HepG2 (cell line): ENCODE measurements at regions not wholly inside any gene's neighbourhood (a gene's known extent, or its start where the extent isn't known, plus 50 kb on each side); places are given as distances from the start of the nearest gene placed in this dataset.

Experiments
- ATAC-seq: fragments of 200-7000 bp; cut with Tn5 transposase; 3 replicates; pipeline ENCODE4 v1.9.1; 2020; ENCODE audit warnings: mild to moderate bottlenecking, moderate library complexity
- BruUV-seq: library from RNA; stranded (reverse); fragments of 400-500 nt; replicated peaks from 2 replicates; lab custom pipeline; 2021; lab: Mats Ljungman, UMichigan
- CTCF ChIA-PET: fragments of 300-600 bp; formaldehyde crosslinking; extraction: SDS; loops from one replicate; lab custom pipeline; 2021; ENCODE audit warnings: low total read pairs, inconsistent platforms, low intra/inter-chr PET ratio; lab: Yijun Ruan, JAX
- POLR2A ChIA-PET: fragments of 350-600 bp; sonication (Branson Sonifier 250); formaldehyde crosslinking; loops from one replicate; lab custom pipeline; 2020; ENCODE audit warnings: antibody characterized with exemption, inconsistent platforms; lab: Yijun Ruan, JAX
- DNase-seq: peaks from one replicate; pipeline ENCODE4 v3.0.0-alpha.2; 2015; ENCODE audit warnings: low spot score
- FAIRE-seq: peaks from 3 replicates; lab custom pipeline; 2011; peaks lifted over from hg19 to GRCh38; lab: Jason Lieb, UNC
- H2AFZ ChIP-seq: one replicate; pipeline ENCODE4 v1.6.1; 2011; ENCODE audit warnings: low read length, inconsistent platforms
- H3K27ac ChIP-seq: fragments of 300-600 bp; 3 replicates; pipeline ENCODE4 v1.8.0; 2011; ENCODE audit warnings: mixed run types, mild to moderate bottlenecking, mixed read lengths, low read length, inconsistent platforms; ENCODE audit not compliant: insufficient read depth; ENCODE audit errors: extremely low read length
- H3K27me3 ChIP-seq, 2 experiments: fragments of 200-600 bp in 1 of 2; 2 replicates in 1 of 2; 3 replicates in 1 of 2; pipeline versions ENCODE4 v1.6.0 to v1.8.0; 2011; ENCODE audit warnings: low read length in 2 of 2, mild to moderate bottlenecking in 2 of 2, moderate library complexity in 2 of 2, inconsistent platforms in 1 of 2; ENCODE audit not compliant: insufficient read depth in 2 of 2, control insufficient read depth in 1 of 2
- H3K36me3 ChIP-seq, 2 experiments: fragments of 200-600 bp in 1 of 2; replicated peaks in 1 of 2; 2 replicates in 1 of 2; 3 replicates in 1 of 2; pipeline versions ENCODE4 v1.5.1 to v1.8.0; 2011; ENCODE audit warnings: low read length in 2 of 2, inconsistent platforms in 1 of 2; ENCODE audit not compliant: insufficient read depth in 2 of 2, control insufficient read depth in 1 of 2
- H3K4me1 ChIP-seq: 2 replicates; pipeline ENCODE4 v1.5.1; 2012; ENCODE audit warnings: low read length, inconsistent platforms; ENCODE audit not compliant: insufficient read depth
- H3K4me2 ChIP-seq: 2 replicates; pipeline ENCODE4 v1.6.0; 2011; ENCODE audit warnings: low read depth, low read length, inconsistent platforms
- H3K4me3 ChIP-seq, 3 experiments: fragments of 200-600 bp in 1 of 3; sonication (generic), shearing (Covaris generic) in 1 of 3; replicated peaks in 1 of 3; 2 replicates each; pipeline ENCODE4 v1.5.1; 2011 to 2016; ENCODE audit warnings: low read length in 3 of 3, inconsistent platforms in 2 of 3, low read depth in 2 of 3, mild to moderate bottlenecking in 2 of 3, control low read depth in 1 of 3, mixed read lengths in 1 of 3; ENCODE audit not compliant: insufficient read depth in 1 of 3
- H3K79me2 ChIP-seq: one replicate; pipeline ENCODE4 v1.6.1; 2011; ENCODE audit warnings: low read length, inconsistent platforms; ENCODE audit not compliant: insufficient read depth
- H3K9ac ChIP-seq: 2 replicates; pipeline ENCODE4 v1.6.0; 2011; ENCODE audit warnings: mild to moderate bottlenecking, low read depth, low read length, inconsistent platforms; ENCODE audit not compliant: insufficient read depth
- H3K9me3 ChIP-seq: 2 replicates; pipeline ENCODE4 v1.5.1; 2012; ENCODE audit warnings: mild to moderate bottlenecking, low read length
- H4K20me1 ChIP-seq: 2 replicates; pipeline ENCODE4 v1.6.0; 2011; ENCODE audit warnings: inconsistent platforms, mild to moderate bottlenecking, low read length, moderate library complexity; ENCODE audit not compliant: insufficient read depth
- BCL3 ChIP-seq: sonication (generic); formaldehyde crosslinking; IDR thresholded peaks from 2 replicates; pipeline ENCODE4 v1.5.1; 2020; ENCODE audit warnings: mild to moderate bottlenecking, missing genetic modification reagents, moderate library complexity
- CEBPG ChIP-seq: IDR thresholded peaks from 2 replicates; pipeline ENCODE4 v1.6.1; 2016
- CSRNP2 ChIP-seq: sonication (generic); formaldehyde crosslinking; conservative IDR thresholded peaks from 2 replicates; pipeline ENCODE4 v1.8.0; 2022; ENCODE audit warnings: low read depth, missing genetic modification reagents
- FOXA3 ChIP-seq: IDR thresholded peaks from 2 replicates; pipeline ENCODE4 v1.6.1; 2016; ENCODE audit warnings: missing genetic modification reagents, missing compliant biosample characterization
- FOXP1 ChIP-seq, 2 experiments: fragments of 450-650 bp in 1 of 2; IDR thresholded peaks; 2 replicates each; pipeline ENCODE4 v1.6.1; 2017 to 2018; ENCODE audit warnings: antibody characterized with exemption in 1 of 2
- NR2F6 ChIP-seq, 2 experiments: IDR thresholded peaks; 2 replicates each; pipeline ENCODE4 v1.6.1; 2016; ENCODE audit warnings: antibody characterized with exemption in 1 of 2, mild to moderate bottlenecking in 1 of 2
- RARA ChIP-seq: IDR thresholded peaks from 2 replicates; pipeline ENCODE4 v1.6.1; 2016; ENCODE audit warnings: missing genetic modification reagents, missing compliant biosample characterization
- RXRB ChIP-seq: IDR thresholded peaks from 2 replicates; pipeline ENCODE4 v1.6.1; 2016; ENCODE audit warnings: borderline replicate concordance, missing genetic modification reagents, missing compliant biosample characterization
- ZNF33A ChIP-seq: sonication (generic); formaldehyde crosslinking; IDR thresholded peaks from 2 replicates; pipeline ENCODE4 v1.5.1; 2020; ENCODE audit warnings: missing genetic modification reagents, mild to moderate bottlenecking, moderate library complexity, borderline replicate concordance
- WGBS: methylation state at CpG from one replicate; pipeline ENCODE4 v1.1.6; 2017; ENCODE audit warnings: low lambda C conversion rate; 5-methylcytosine and 5-hydroxymethylcytosine counted together
- in situ Hi-C: cut with HindIII; loops from 2 replicates; pipeline ENCODE4 v1.10.0; 2017; ENCODE audit warnings: low pct_unique_long_range_greater_than_20kb; ENCODE audit not compliant: extremely low pct_ligation_motif_present
- intact Hi-C: fragments of 100-400 bp; cut with micrococcal nuclease; formaldehyde crosslinking; loops from one replicate; pipeline ENCODE4 v1.10.0; 2022; ENCODE audit not compliant: unreplicated experiment

GRCh38 chr19:34852669-34853068 is 74.0 kb upstream of the ZNF30 start:
- no peak for DNase-seq
- H2AFZ ChIP-seq: no peak overlapping the region
- no peak overlapping the region for H3K4me3 ChIP-seq
- no peak for FAIRE-seq
- in situ Hi-C loops (no loop called here), intact Hi-C loops (no loop called here)
- H3K79me2 ChIP-seq: no peaks in the 10 kb centered on the region
- 28% methylated on average over 5 of the region's 5 CpGs for WGBS
- no peaks in the 10 kb centered on the region for H3K9me3 ChIP-seq
- peak overlapping the region; percentile 1; the same call in 1 of the 2 replicates for H3K4me2 ChIP-seq
- no peak overlapping the region for H3K9ac ChIP-seq
- H3K27me3 ChIP-seq: 0 out of 5 replicates have a peak, but pooled peaks cover 0 to 4% of the 10 kb centered on the region in 2 experiments
- ChIA-PET POLR2A (no interaction called here), CTCF (no interaction called here)
- H3K4me1 ChIP-seq: peaks cover 17% of the 10 kb centered on the region
- no peak overlapping the region for H3K27ac ChIP-seq
- peak; percentile 48; the same call in 2 of the 3 replicates for ATAC-seq
- TF ChIP-seq BCL3 (no peak), CEBPG (CRISPR knock-in tag) (peak; percentile 32; the same call in 1 of the 2 replicates), FOXA3 (peak; percentile 32; the same call in 1 of the 2 replicates), RXRB (CRISPR knock-in tag) (peak; percentile 48; the same call in 1 of the 2 replicates), RARA (CRISPR knock-in tag) (peak; percentile 56), CSRNP2 (no peak), ZNF33A (no peak), FOXP1 (IDR thresholded peaks at IDR 0.05) (no peak), FOXP1 (CRISPR knock-in tag; IDR thresholded peaks at IDR 0.05) (0 out of 2 replicates have a peak, but pooled peaks have one; percentile 8), NR2F6 (IDR thresholded peaks at IDR 0.05) (no peak), NR2F6 (CRISPR knock-in tag; IDR thresholded peaks at IDR 0.05) (peak; percentile 42; the same call in 1 of the 2 replicates)
- no peaks in the 10 kb centered on the region for H4K20me1 ChIP-seq
- no TSS peak for BruUV-seq
- H3K36me3 ChIP-seq: no peaks in the 10 kb centered on the region
